Stimulated activated memory B cell treated with anti-CD40 and anti-IgM and Interleukin-4, amounts not matched to agents 10 μg/mL and 1 μg/mL and 100 μg/mL, for 72 hours (primary cell): ENCODE measurements at regions not wholly inside any gene's neighbourhood (a gene's known extent, or its start where the extent isn't known, plus 50 kb on each side); places are given as distances from the start of the nearest gene placed in this dataset.
"Not testable (repeated sequence)": the region's sequence is repeated elsewhere in the genome, so short reads cannot be mapped to it uniquely, and the experiment has no call there.

Experiments used
- ATAC-seq: fragments of 150-1000 bp; cut with Tn5 transposase; 2 replicates; pipeline ENCODE4 v1.10.0; 2021
- H3K27ac Mint-ChIP-seq: one replicate; pipeline ENCODE4 v1.8.0; 2022; ENCODE audit warnings: mild to moderate bottlenecking, mixed read lengths
- H3K27me3 Mint-ChIP-seq: one replicate; pipeline ENCODE4 v1.8.0; 2022; ENCODE audit warnings: mixed read lengths
- H3K36me3 Mint-ChIP-seq: one replicate; pipeline ENCODE4 v1.8.0; 2022; ENCODE audit warnings: mixed read lengths
- H3K4me1 Mint-ChIP-seq: one replicate; pipeline ENCODE4 v1.8.0; 2022; ENCODE audit warnings: mixed read lengths
- H3K4me3 Mint-ChIP-seq: one replicate; pipeline ENCODE4 v1.8.0; 2022; ENCODE audit warnings: mild to moderate bottlenecking, moderate library complexity, mixed read lengths
- H3K9me3 Mint-ChIP-seq: one replicate; pipeline ENCODE4 v1.8.0; 2022; ENCODE audit warnings: mixed read lengths

- Mint-ChIP-seq H3K9me3 (peaks cover 4% of the 10 kb centered on the region), H3K27ac (no peak overlapping the region), H3K36me3 (no peaks in the 10 kb centered on the region), H3K27me3 (no peaks in the 10 kb centered on the region), H3K4me1 (no peaks in the 10 kb centered on the region), H3K4me3 (no peak overlapping the region)
- no peak for ATAC-seq
Measured at GRCh38 chr3:28617821-28618220, 269.2 kb upstream of the AZI2 start.

- H3K9me3 Mint-ChIP-seq, result peaks cover 9% of the 10 kb centered on the region
- no peak for ATAC-seq
- H3K27me3 Mint-ChIP-seq, result no peaks in the 10 kb centered on the region
- H3K36me3 Mint-ChIP-seq, result no peaks in the 10 kb centered on the region
- H3K27ac Mint-ChIP-seq, result no peak overlapping the region
- no peak overlapping the region for H3K4me3 Mint-ChIP-seq
- no peaks in the 10 kb centered on the region for H3K4me1 Mint-ChIP-seq
Measured at GRCh38 chr3:28623106-28623505, 274.5 kb upstream of the AZI2 start.

- peaks cover 9% of the 10 kb centered on the region for H3K9me3 Mint-ChIP-seq
- no peak overlapping the region for H3K27ac Mint-ChIP-seq
- no peak for ATAC-seq
- no peaks in the 10 kb centered on the region for H3K36me3 Mint-ChIP-seq
- no peaks in the 10 kb centered on the region for H3K4me1 Mint-ChIP-seq
- no peaks in the 10 kb centered on the region for H3K27me3 Mint-ChIP-seq
- H3K4me3 Mint-ChIP-seq, result no peak overlapping the region
Measured at GRCh38 chr3:28624084-28624483, 275.5 kb upstream of the AZI2 start.

GRCh38 chr3:28627843-28628242 is 279.2 kb upstream of the AZI2 start:
- H3K27me3 Mint-ChIP-seq, ATAC-seq, H3K27ac Mint-ChIP-seq, H3K36me3 Mint-ChIP-seq, H3K4me1 Mint-ChIP-seq, H3K4me3 Mint-ChIP-seq, H3K9me3 Mint-ChIP-seq: not testable (repeated sequence)

- peaks cover 3% of the 10 kb centered on the region for H3K9me3 Mint-ChIP-seq
- ATAC-seq, result no peak
- H3K4me1 Mint-ChIP-seq, result no peaks in the 10 kb centered on the region
- no peaks in the 10 kb centered on the region for H3K36me3 Mint-ChIP-seq
- H3K4me3 Mint-ChIP-seq, result no peak overlapping the region
- no peak overlapping the region for H3K27ac Mint-ChIP-seq
- no peaks in the 10 kb centered on the region for H3K27me3 Mint-ChIP-seq
Measured at GRCh38 chr3:28634019-28634418, 285.4 kb upstream of the AZI2 start.

GRCh38 chr3:28637742-28638141 is 289.1 kb upstream of the AZI2 start:
- Mint-ChIP-seq H3K27me3 (no peaks in the 10 kb centered on the region), H3K9me3 (peaks cover 3% of the 10 kb centered on the region), H3K36me3 (no peaks in the 10 kb centered on the region), H3K4me1 (no peaks in the 10 kb centered on the region), H3K27ac (no peak overlapping the region), H3K4me3 (no peak overlapping the region)
- no peak for ATAC-seq

GRCh38 chr3:28645149-28645548 is 296.5 kb upstream of the AZI2 start:
- peak; percentile 49 for ATAC-seq
- Mint-ChIP-seq H3K4me1 (no peaks in the 10 kb centered on the region), H3K9me3 (no peaks in the 10 kb centered on the region), H3K4me3 (no peak overlapping the region), H3K27ac (no peak overlapping the region), H3K27me3 (no peaks in the 10 kb centered on the region), H3K36me3 (no peaks in the 10 kb centered on the region)

- H3K27ac Mint-ChIP-seq, result no peak overlapping the region
- no peaks in the 10 kb centered on the region for H3K4me1 Mint-ChIP-seq
- H3K36me3 Mint-ChIP-seq, result no peaks in the 10 kb centered on the region
- ATAC-seq, result no peak
- H3K27me3 Mint-ChIP-seq, result no peaks in the 10 kb centered on the region
- H3K4me3 Mint-ChIP-seq, result no peak overlapping the region
- H3K9me3 Mint-ChIP-seq, result no peaks in the 10 kb centered on the region
Measured at GRCh38 chr3:28646435-28646834, 297.8 kb upstream of the AZI2 start.

GRCh38 chr3:28649266-28649665 is 300.6 kb upstream of the AZI2 start:
- Mint-ChIP-seq H3K9me3 (no peaks in the 10 kb centered on the region), H3K36me3 (no peaks in the 10 kb centered on the region), H3K4me1 (no peaks in the 10 kb centered on the region), H3K27ac (no peak overlapping the region), H3K4me3 (no peak overlapping the region), H3K27me3 (no peaks in the 10 kb centered on the region)
- ATAC-seq, result no peak

GRCh38 chr3:28651159-28651558 is 302.5 kb upstream of the AZI2 start:
- ATAC-seq, result no peak

GRCh38 chr3:28664123-28664522 is 315.5 kb upstream of the AZI2 start:
- Mint-ChIP-seq H3K27ac (no peak overlapping the region), H3K27me3 (no peaks in the 10 kb centered on the region), H3K4me3 (no peak overlapping the region), H3K36me3 (no peaks in the 10 kb centered on the region), H3K9me3 (no peaks in the 10 kb centered on the region), H3K4me1 (peaks cover 6% of the 10 kb centered on the region)
- no peak for ATAC-seq

More at GRCh38 chr3:28651159-28651558, 302.5 kb upstream of the AZI2 start:
- no peaks in the 10 kb centered on the region for H3K4me1 Mint-ChIP-seq
- H3K27ac Mint-ChIP-seq, result no peak overlapping the region
- H3K9me3 Mint-ChIP-seq, result no peaks in the 10 kb centered on the region
- no peaks in the 10 kb centered on the region for H3K27me3 Mint-ChIP-seq
- no peak overlapping the region for H3K4me3 Mint-ChIP-seq
- no peaks in the 10 kb centered on the region for H3K36me3 Mint-ChIP-seq

- H3K36me3 Mint-ChIP-seq, result no peaks in the 10 kb centered on the region
- no peaks in the 10 kb centered on the region for H3K27me3 Mint-ChIP-seq
- ATAC-seq, result peak; percentile 63
- peaks cover 6% of the 10 kb centered on the region for H3K4me1 Mint-ChIP-seq
- no peak overlapping the region for H3K4me3 Mint-ChIP-seq
- no peaks in the 10 kb centered on the region for H3K9me3 Mint-ChIP-seq
- H3K27ac Mint-ChIP-seq, result no peak overlapping the region
Measured at GRCh38 chr3:28667646-28668621, 319.3 kb upstream of the AZI2 start.

GRCh38 chr3:28669870-28670269 is 321.2 kb upstream of the AZI2 start:
- Mint-ChIP-seq H3K4me1 (peaks cover 6% of the 10 kb centered on the region), H3K4me3 (no peak overlapping the region), H3K27me3 (no peaks in the 10 kb centered on the region), H3K27ac (no peak overlapping the region), H3K36me3 (no peaks in the 10 kb centered on the region), H3K9me3 (no peaks in the 10 kb centered on the region)
- ATAC-seq, result no peak

GRCh38 chr3:28672406-28672805 is 323.8 kb upstream of the AZI2 start:
- Mint-ChIP-seq H3K4me3 (no peak overlapping the region), H3K9me3 (no peaks in the 10 kb centered on the region), H3K4me1 (peaks cover 6% of the 10 kb centered on the region), H3K36me3 (no peaks in the 10 kb centered on the region), H3K27me3 (no peaks in the 10 kb centered on the region), H3K27ac (no peak overlapping the region)
- ATAC-seq, result no peak

GRCh38 chr3:28673446-28673845 is 324.8 kb upstream of the AZI2 start:
- Mint-ChIP-seq H3K36me3 (no peaks in the 10 kb centered on the region), H3K4me3 (no peak overlapping the region), H3K9me3 (no peaks in the 10 kb centered on the region), H3K27ac (no peak overlapping the region), H3K4me1 (no peaks in the 10 kb centered on the region), H3K27me3 (no peaks in the 10 kb centered on the region)
- ATAC-seq, result no peak

GRCh38 chr3:28674212-28674611 is 325.6 kb upstream of the AZI2 start:
- no peaks in the 10 kb centered on the region for H3K36me3 Mint-ChIP-seq
- H3K9me3 Mint-ChIP-seq, result no peaks in the 10 kb centered on the region
- H3K4me1 Mint-ChIP-seq, result no peaks in the 10 kb centered on the region
- H3K27me3 Mint-ChIP-seq, result no peaks in the 10 kb centered on the region
- H3K27ac Mint-ChIP-seq, result no peak overlapping the region
- no peak overlapping the region for H3K4me3 Mint-ChIP-seq
- ATAC-seq, result no peak
